HG02938 (cell line): ENCODE measurements at regions not wholly inside any gene's neighbourhood (a gene's known extent, or its start where the extent isn't known, plus 50 kb on each side); places are given as distances from the start of the nearest gene placed in this dataset.
"Not testable (repeated sequence)": the region's sequence is repeated elsewhere in the genome, so short reads cannot be mapped to it uniquely, and the experiment has no call there.

Experiments
- ATAC-seq: cut with Tn5 transposase; IDR thresholded peaks from one replicate; pipeline ENCODE4 v1.9.1; 2021; ENCODE audit warnings: mild to moderate bottlenecking, moderate library complexity; ENCODE audit not compliant: unreplicated experiment

- ATAC-seq, result no peak
These were observed 61.1 kb downstream of the MAD2L1 start for GRCh38 chr4:120005527-120005926.

- no peak for ATAC-seq
These were observed 61.6 kb downstream of the MAD2L1 start for GRCh38 chr4:120005076-120005475.

GRCh38 chr4:120004054-120004453 lies 62.6 kb downstream of the MAD2L1 start:
- ATAC-seq, result no peak

GRCh38 chr4:120003193-120003592 lies 63.5 kb downstream of the MAD2L1 start:
- no peak for ATAC-seq

GRCh38 chr4:120001850-120002249 lies 64.8 kb downstream of the MAD2L1 start:
- ATAC-seq, result no peak

GRCh38 chr4:120000591-120001296 lies 65.9 kb downstream of the MAD2L1 start:
- ATAC-seq, result no peak

GRCh38 chr4:119996024-119996423 lies 70.6 kb downstream of the MAD2L1 start:
- ATAC-seq, result not testable (repeated sequence)

- no peak for ATAC-seq
These were observed 81.7 kb downstream of the MAD2L1 start for GRCh38 chr4:119984996-119985395.

GRCh38 chr4:119982756-119983155 lies 83.9 kb downstream of the MAD2L1 start:
- ATAC-seq, result no peak

- no peak for ATAC-seq
These were observed 86.2 kb downstream of the MAD2L1 start for GRCh38 chr4:119980456-119980855.

GRCh38 chr4:119977076-119977940 lies 89.3 kb downstream of the MAD2L1 start:
- ATAC-seq, result no peak

GRCh38 chr4:119971431-119972084 lies 95.1 kb downstream of the MAD2L1 start:
- no peak for ATAC-seq

GRCh38 chr4:119962631-119963030 lies 104.0 kb downstream of the MAD2L1 start:
- ATAC-seq, result no peak

- no peak for ATAC-seq
These were observed 107.7 kb downstream of the MAD2L1 start for GRCh38 chr4:119958983-119959382.

GRCh38 chr4:119955256-119955655 lies 111.4 kb downstream of the MAD2L1 start:
- ATAC-seq, result no peak

GRCh38 chr4:119954487-119954886 lies 112.2 kb downstream of the MAD2L1 start:
- not testable (repeated sequence) for ATAC-seq

GRCh38 chr4:119946359-119946758 lies 120.3 kb downstream of the MAD2L1 start:
- no peak for ATAC-seq

GRCh38 chr4:119942806-119943205 lies 123.8 kb downstream of the MAD2L1 start:
- no peak for ATAC-seq

GRCh38 chr4:119940557-119940956 lies 126.1 kb downstream of the MAD2L1 start:
- ATAC-seq, result no peak

GRCh38 chr4:119939071-119939995 lies 127.3 kb downstream of the MAD2L1 start:
- no peak for ATAC-seq

GRCh38 chr4:119937746-119938145 lies 128.9 kb downstream of the MAD2L1 start:
- ATAC-seq, result no peak
